ENCODE measurements at regions not wholly inside any gene's neighbourhood (a gene's known extent, or its start where the extent isn't known, plus 50 kb on each side); places are given as distances from the start of the nearest gene placed in this dataset.

GRCh38 chr3:89049119-89049518 is 58.3 kb upstream of the EPHA3 start:
- no peak for TF ChIP-seq CTCF (IDR thresholded peaks at IDR 0.05)
- no peak for TF ChIP-seq POLR2A (IDR thresholded peaks at IDR 0.05)
